ENCODE measurements at regions not wholly inside any gene's neighbourhood (a gene's known extent, or its start where the extent isn't known, plus 50 kb on each side); places are given as distances from the start of the nearest gene placed in this dataset.

GRCh38 chr7:156051884-156052283, 239.6 kb upstream of the SHH start:
- Histone ChIP-seq H3K9ac (ENCODE audit: low read depth, low read length) (no peak overlapping the region), H3K27me3 (ENCODE audit: control insufficient read depth, insufficient read depth, low read length) (no peaks in the 10 kb centered on the region), H2AFZ (replicated peaks; ENCODE audit: low read length, poor library complexity) (no peak overlapping the region), H3K4me1 (ENCODE audit: control insufficient read depth, insufficient read depth, low read length) (no peaks in the 10 kb centered on the region), H3K4ac (ENCODE audit: low read depth, low read length) (no peak overlapping the region), H3K56ac (ENCODE audit: extremely low read depth, insufficient read depth, low read length) (no peak overlapping the region), H2BK120ac (ENCODE audit: low read depth, low read length) (no peak overlapping the region), H4K20me1 (ENCODE audit: insufficient read depth, low read length) (no peaks in the 10 kb centered on the region), H3K4me2 (ENCODE audit: low read depth, low read length) (no peak overlapping the region), H3K9me1 (ENCODE audit: insufficient read depth, low read length) (no peaks in the 10 kb centered on the region), H4K91ac (ENCODE audit: insufficient read depth, low read depth, low read length) (no peak overlapping the region), H2BK15ac (ENCODE audit: low read depth, low read length) (no peak overlapping the region), H3K27ac (ENCODE audit: insufficient read depth, low read length) (no peak overlapping the region), H3K9me3 (ENCODE audit: control insufficient read depth, insufficient read depth, low read length) (peaks cover 30% of the 10 kb centered on the region), H2AK5ac (ENCODE audit: low read depth, low read length) (no peak overlapping the region), H3K4me3 (ENCODE audit: insufficient read depth, low read depth, low read length) (no peak overlapping the region), H3K23ac (ENCODE audit: low read depth, low read length) (no peak overlapping the region), H2AK9ac (replicated peaks; ENCODE audit: low read depth, low read length, poor library complexity) (no peak overlapping the region), H3K14ac (replicated peaks; ENCODE audit: low read depth, low read length) (no peak overlapping the region), H3K79me1 (ENCODE audit: low read depth in 1 of 2, low read length in 2 of 2) (no peaks in the 10 kb centered on the region), H3K18ac (ENCODE audit: low read depth, low read length) (no peak overlapping the region), H3K36me3 (ENCODE audit: control insufficient read depth, insufficient read depth, low read length) (no peaks in the 10 kb centered on the region), H4K8ac (ENCODE audit: low read depth in 2 of 2, low read length in 2 of 2) (no peak overlapping the region), H4K5ac (ENCODE audit: low read depth, low read length) (no peak overlapping the region), H2BK5ac (ENCODE audit: low read depth, low read length, poor library complexity, severe bottlenecking) (no peak overlapping the region), H2BK20ac (ENCODE audit: low read depth, low read length) (no peak overlapping the region)
- dilution Hi-C loops (cut with HindIII; ENCODE audit: low sequenced_read_pairs, unreplicated experiment) (no loop called here), in situ Hi-C loops (cut with MboI; ENCODE audit: low sequenced_read_pairs) (no loop called here), intact Hi-C loops (cut with micrococcal nuclease) (no loop called here)
- ChIA-PET POLR2A (ENCODE audit: unreplicated experiment) (no interaction called here), CTCF (no interaction called here)
- ATAC-seq (ENCODE audit: low read depth) = no peak
- WGBS, 2 experiments (ENCODE audit: extremely low coverage in 2 of 2, insufficient read length in 1 of 2) = 38 to 100% methylated on average over 1 of the region's 1 CpG
- no peak for DNase-seq
- no TSS peak for BruUV-seq (replicated peaks)
- TF ChIP-seq RAD21 (IDR thresholded peaks at IDR 0.05; ENCODE audit: low read length) (no peak), BHLHE40 (IDR thresholded peaks at IDR 0.05; ENCODE audit: low read depth, low read length) (no peak), FOS (IDR thresholded peaks at IDR 0.05; ENCODE audit: low read depth, low read length) (no peak), RFX5 (IDR thresholded peaks at IDR 0.05; ENCODE audit: low read depth, low read length) (no peak), RCOR1 (IDR thresholded peaks at IDR 0.05; ENCODE audit: insufficient replicate concordance, low read length) (no peak), MAFK (IDR thresholded peaks at IDR 0.05; ENCODE audit: low read depth, low read length) (no peak), CHD1 (IDR thresholded peaks at IDR 0.05; ENCODE audit: low read depth, low read length) (no peak), CEBPB (IDR thresholded peaks at IDR 0.05; ENCODE audit: low read depth, low read length) (no peak), SMC3 (IDR thresholded peaks at IDR 0.05; ENCODE audit: low read depth, low read length) (no peak)
